ENCODE measurements at regions not wholly inside any gene's neighbourhood (a gene's known extent, or its start where the extent isn't known, plus 50 kb on each side); places are given as distances from the start of the nearest gene placed in this dataset.

GRCh38 chr21:22691658-22692057, 1693.4 kb downstream of the NCAM2 start:
- POLR2A ChIA-PET, result no interaction called here
- Histone ChIP-seq H3K9me2 (no peaks in the 10 kb centered on the region), H2AFZ (ENCODE audit: low read depth) (no peak overlapping the region), H3K9ac (no peak overlapping the region), H3K27ac (ENCODE audit: low read depth in 2 of 2, low read length in 1 of 2) (no peak overlapping the region), H3K4me1 (ENCODE audit: control insufficient read depth in 1 of 2, insufficient read depth in 2 of 2, low read depth in 1 of 2, low read length in 1 of 2) (no peaks in the 10 kb centered on the region), H3K79me2 (ENCODE audit: insufficient read depth) (no peaks in the 10 kb centered on the region), H3K27me3 (ENCODE audit: insufficient read depth) (no peaks in the 10 kb centered on the region), H3K36me3 (replicated peaks in 1 of 2; ENCODE audit: control insufficient read depth in 1 of 2, insufficient read depth in 2 of 2, low read length in 1 of 2) (no peaks in the 10 kb centered on the region), H3K4me2 (no peak overlapping the region), H3F3A (replicated peaks; ENCODE audit: insufficient read depth) (no peaks in the 10 kb centered on the region), H3K4me3 (ENCODE audit: low read depth in 2 of 2, low read length in 1 of 2) (no peak overlapping the region), H4K20me1 (ENCODE audit: insufficient read depth) (no peaks in the 10 kb centered on the region), H3K9me3 (no peaks in the 10 kb centered on the region; the same call in 1 of the 2 replicates)
- CTCF ChIA-PET, result no interaction called here
- DNase-seq, result no peak
- TF ChIP-seq EP300 (IDR thresholded peaks at IDR 0.05; ENCODE audit: borderline replicate concordance in 1 of 2, low read depth in 1 of 2, low read length in 1 of 2) (no peak), YY1 (IDR thresholded peaks at IDR 0.05; ENCODE audit: low read depth) (no peak), EZH2phosphoT487 (IDR thresholded peaks at IDR 0.05; ENCODE audit: borderline replicate concordance, low read depth) (no peak), CHD2 (IDR thresholded peaks at IDR 0.05; ENCODE audit: low read length, partially characterized antibody) (no peak), MAX (IDR thresholded peaks at IDR 0.05; ENCODE audit: low read depth) (no peak), TAF1 (IDR thresholded peaks at IDR 0.05; ENCODE audit: borderline replicate concordance, low read depth, low read length) (no peak)

GRCh38 chr21:22703521-22703920, 1705.3 kb downstream of the NCAM2 start:
- ChIA-PET CTCF (no interaction called here), POLR2A (no interaction called here)
- H3K27me3 ChIP-seq (ENCODE audit: insufficient read depth), result no peaks in the 10 kb centered on the region
- H3K9me3 ChIP-seq, result no peaks in the 10 kb centered on the region; the same call in 1 of the 2 replicates
- no peak overlapping the region for H2AFZ ChIP-seq (ENCODE audit: low read depth)
- no peaks in the 10 kb centered on the region for H4K20me1 ChIP-seq (ENCODE audit: insufficient read depth)
- no peaks in the 10 kb centered on the region; the same call in 1 of the 2 replicates for H3K9me2 ChIP-seq
- H3K4me2 ChIP-seq, result no peak overlapping the region
- no peak for TF ChIP-seq MXI1 (IDR thresholded peaks at IDR 0.05; ENCODE audit: low read depth, low read length)
- no peak overlapping the region for H3K27ac ChIP-seq (ENCODE audit: low read depth in 2 of 2, low read length in 1 of 2)
- no peaks in the 10 kb centered on the region for H3K79me2 ChIP-seq (ENCODE audit: insufficient read depth)
- H3K36me3 ChIP-seq (replicated peaks in 1 of 2; ENCODE audit: control insufficient read depth in 1 of 2, insufficient read depth in 2 of 2, low read length in 1 of 2), result no peaks in the 10 kb centered on the region
- H3F3A ChIP-seq (replicated peaks; ENCODE audit: insufficient read depth), result no peaks in the 10 kb centered on the region
- no peak for DNase-seq
- no peak overlapping the region for H3K4me3 ChIP-seq (ENCODE audit: low read depth in 2 of 2, low read length in 1 of 2)
- no peak overlapping the region for H3K9ac ChIP-seq
- H3K4me1 ChIP-seq (ENCODE audit: control insufficient read depth in 1 of 2, insufficient read depth in 2 of 2, low read depth in 1 of 2, low read length in 1 of 2), result no peaks in the 10 kb centered on the region
- WGBS (ENCODE audit: low lambda C conversion rate), result 63% methylated on average over 2 of the region's 2 CpGs

GRCh38 chr21:22710721-22711120, 1712.5 kb downstream of the NCAM2 start:
- CTCF ChIA-PET, result no interaction called here
- H2AFZ ChIP-seq (ENCODE audit: low read depth), result no peak overlapping the region
- no peak overlapping the region for H3K4me2 ChIP-seq
- no peak for DNase-seq
- H3K79me2 ChIP-seq (ENCODE audit: insufficient read depth), result no peaks in the 10 kb centered on the region
- no peak overlapping the region for H3K9ac ChIP-seq
- no peaks in the 10 kb centered on the region; the same call in 1 of the 2 replicates for H3K9me2 ChIP-seq
- TF ChIP-seq GABPA (IDR thresholded peaks at IDR 0.05; ENCODE audit: low read depth) (no peak), NRF1 (IDR thresholded peaks at IDR 0.05; ENCODE audit: low read depth, low read length) (no peak), TEAD4 (IDR thresholded peaks at IDR 0.05; ENCODE audit: borderline replicate concordance, insufficient read depth) (no peak), RXRA (IDR thresholded peaks at IDR 0.05; ENCODE audit: borderline replicate concordance, low read depth) (no peak), RFX5 (IDR thresholded peaks at IDR 0.05; ENCODE audit: low read length) (no peak), USF1 (IDR thresholded peaks at IDR 0.05; ENCODE audit: borderline replicate concordance, low read depth) (no peak)
- H3K4me1 ChIP-seq (ENCODE audit: control insufficient read depth in 1 of 2, insufficient read depth in 2 of 2, low read depth in 1 of 2, low read length in 1 of 2), result no peaks in the 10 kb centered on the region; a peak in 1 of 4 replicates
- H3K4me3 ChIP-seq (ENCODE audit: low read depth in 2 of 2, low read length in 1 of 2), result no peak overlapping the region
- no peaks in the 10 kb centered on the region for H3K36me3 ChIP-seq (replicated peaks in 1 of 2; ENCODE audit: control insufficient read depth in 1 of 2, insufficient read depth in 2 of 2, low read length in 1 of 2)
- POLR2A ChIA-PET, result no interaction called here
- no peaks in the 10 kb centered on the region for H3F3A ChIP-seq (replicated peaks; ENCODE audit: insufficient read depth)
- H3K9me3 ChIP-seq, result no peaks in the 10 kb centered on the region; the same call in 1 of the 2 replicates
- no peaks in the 10 kb centered on the region for H4K20me1 ChIP-seq (ENCODE audit: insufficient read depth)
- no peak overlapping the region for H3K27ac ChIP-seq (ENCODE audit: low read depth in 2 of 2, low read length in 1 of 2)
- H3K27me3 ChIP-seq (ENCODE audit: insufficient read depth), result no peaks in the 10 kb centered on the region
- WGBS (ENCODE audit: low lambda C conversion rate), result 31% methylated on average over 3 of the region's 3 CpGs

Data from SK-N-SH (cell line).